GM23338 (cell line): ENCODE measurements at regions not wholly inside any gene's neighbourhood (a gene's known extent, or its start where the extent isn't known, plus 50 kb on each side); places are given as distances from the start of the nearest gene placed in this dataset.

Experiments
- ATAC-seq: fragments of 200-7000 bp; cut with Tn5 transposase; 3 replicates; pipeline ENCODE4 v1.9.1; 2020
- DNase-seq: peaks from one replicate; pipeline ENCODE4 v3.0.0-alpha.2; 2015; ENCODE audit warnings: low spot score
- H2AFZ ChIP-seq: fragments of 200-600 bp; sonication (generic); 2 replicates; pipeline ENCODE4 v1.8.0; 2016; ENCODE audit warnings: antibody characterized with exemption, mild to moderate bottlenecking, moderate library complexity
- H3F3A ChIP-seq: fragments of 200-600 bp; sonication (generic); replicated peaks from 2 replicates; pipeline ENCODE4 v1.8.0; 2017; ENCODE audit warnings: antibody characterized with exemption, mixed run types, low read depth
- H3K27ac ChIP-seq: fragments of 200-600 bp; sonication (generic); 2 replicates; pipeline ENCODE4 v1.6.1; 2016; ENCODE audit warnings: low read depth
- H3K27me3 ChIP-seq: fragments of 200-600 bp; sonication (generic); 2 replicates; pipeline ENCODE4 v1.8.0; 2016; ENCODE audit warnings: mild to moderate bottlenecking, mixed run types, moderate library complexity; ENCODE audit not compliant: insufficient read depth
- H3K36me3 ChIP-seq: fragments of 200-600 bp; sonication (generic); 2 replicates; pipeline ENCODE4 v1.8.0; 2016; ENCODE audit warnings: mild to moderate bottlenecking; ENCODE audit not compliant: insufficient read depth
- H3K4me1 ChIP-seq: fragments of 200-600 bp; sonication (generic); 2 replicates; pipeline ENCODE4 v1.8.0; 2016; ENCODE audit warnings: mild to moderate bottlenecking, moderate library complexity; ENCODE audit not compliant: insufficient read depth
- H3K4me2 ChIP-seq: fragments of 200-600 bp; sonication (generic); 2 replicates; pipeline ENCODE4 v1.7.1; 2017; ENCODE audit warnings: mixed run types
- H3K4me3 ChIP-seq: fragments of 200-600 bp; sonication (generic); 2 replicates; pipeline ENCODE4 v1.6.1; 2016; ENCODE audit warnings: mixed run types
- H3K79me2 ChIP-seq: fragments of 200-600 bp; sonication (generic); replicated peaks from 2 replicates; pipeline ENCODE4 v1.8.0; 2017; ENCODE audit warnings: mild to moderate bottlenecking; ENCODE audit not compliant: insufficient read depth
- H3K9me2 ChIP-seq: fragments of 200-600 bp; sonication (generic); 2 replicates; pipeline ENCODE4 v1.8.0; 2017; ENCODE audit not compliant: insufficient read depth
- H4K20me1 ChIP-seq: fragments of 200-600 bp; sonication (generic); replicated peaks from 2 replicates; pipeline ENCODE4 v1.8.0; 2017; ENCODE audit warnings: mild to moderate bottlenecking; ENCODE audit not compliant: insufficient read depth
- H3K27ac Mint-ChIP-seq: 2 replicates; pipeline ENCODE4 v1.8.0; 2020; ENCODE audit warnings: inconsistent platforms, mild to moderate bottlenecking, moderate library complexity, mixed read lengths
- H3K27me3 Mint-ChIP-seq: 3 replicates; pipeline ENCODE4 v1.8.0; 2022; ENCODE audit warnings: low read depth, mild to moderate bottlenecking, moderate library complexity, mixed read lengths, inconsistent platforms; ENCODE audit not compliant: insufficient read depth, poor library complexity
- H3K36me3 Mint-ChIP-seq: 3 replicates; pipeline ENCODE4 v1.8.0; 2021; ENCODE audit warnings: low read depth, mild to moderate bottlenecking, inconsistent platforms, moderate library complexity, mixed read lengths
- H3K4me1 Mint-ChIP-seq: 3 replicates; pipeline ENCODE4 v1.8.0; 2020; ENCODE audit warnings: mild to moderate bottlenecking, inconsistent platforms, mixed read lengths
- H3K4me3 Mint-ChIP-seq: 3 replicates; pipeline ENCODE4 v1.8.0; 2021; ENCODE audit warnings: moderate library complexity, mild to moderate bottlenecking, inconsistent platforms, mixed read lengths
- H3K9me3 Mint-ChIP-seq: 3 replicates; pipeline ENCODE4 v1.8.0; 2020; ENCODE audit warnings: moderate library complexity, mild to moderate bottlenecking, inconsistent platforms, mixed read lengths
- CREB1 ChIP-seq: fragments of 250-450 bp; sonication (Bioruptor Pico); IDR thresholded peaks from 2 replicates; pipeline ENCODE4 v1.5.0; 2020; ENCODE audit warnings: low read depth, mild to moderate bottlenecking, moderate library complexity
- CTCF ChIP-seq, 2 experiments: fragments of 200-600 bp in 1 of 2; sonication (generic) in 1 of 2; conservative IDR thresholded peaks; 2 replicates each; pipeline versions ENCODE4 v1.5.1 to v1.6.1; 2016 to 2017; ENCODE audit warnings: antibody characterized with exemption in 2 of 2, low read depth in 2 of 2, mild to moderate bottlenecking in 2 of 2, moderate library complexity in 1 of 2
- ETS1 ChIP-seq: IDR thresholded peaks from 2 replicates; pipeline ENCODE4 v1.6.1; 2016; ENCODE audit warnings: antibody characterized with exemption
- EZH2 ChIP-seq: fragments of 200-600 bp; sonication (generic); IDR thresholded peaks from one replicate; pipeline ENCODE4 v1.8.0; 2017; ENCODE audit warnings: antibody characterized with exemption, mild to moderate bottlenecking, low read depth; ENCODE audit not compliant: unreplicated experiment
- EZH2phosphoT487 ChIP-seq: fragments of 200-600 bp; sonication (generic); IDR thresholded peaks from one replicate; pipeline ENCODE4 v1.8.1; 2018; ENCODE audit warnings: antibody characterized with exemption; ENCODE audit not compliant: unreplicated experiment
- NANOG ChIP-seq: IDR thresholded peaks from 2 replicates; pipeline ENCODE4 v1.6.1; 2016; ENCODE audit warnings: antibody characterized with exemption, borderline replicate concordance
- POLR2AphosphoS5 ChIP-seq: IDR thresholded peaks from 2 replicates; pipeline ENCODE4 v1.6.1; 2016; ENCODE audit warnings: antibody characterized with exemption, low read depth
- REST ChIP-seq: IDR thresholded peaks from one replicate; pipeline ENCODE4 v1.6.1; 2018; ENCODE audit warnings: antibody characterized with exemption; ENCODE audit not compliant: unreplicated experiment
- STAT1 ChIP-seq: IDR thresholded peaks from one replicate; pipeline ENCODE4 v1.6.1; 2016; ENCODE audit warnings: antibody characterized with exemption; ENCODE audit not compliant: unreplicated experiment
- ZNF331 ChIP-seq: fragments of 250-450 bp; sonication (Bioruptor Pico); IDR thresholded peaks from 2 replicates; pipeline ENCODE4 v1.5.0; 2020; ENCODE audit warnings: low read depth, mild to moderate bottlenecking, moderate library complexity
- ZNF462 ChIP-seq: fragments of 250-450 bp; sonication (Bioruptor Pico); IDR thresholded peaks from 2 replicates; pipeline ENCODE4 v1.5.0; 2020; ENCODE audit warnings: mild to moderate bottlenecking, moderate library complexity

- no peak for TF ChIP-seq ZNF462 (CRISPR knock-in tag)
- TF ChIP-seq CREB1: no peak
- no peak for TF ChIP-seq ETS1
- TF ChIP-seq STAT1: no peak
- TF ChIP-seq NANOG: no peak
- no peak for TF ChIP-seq ZNF331
These were observed 95.6 kb upstream of the ARHGAP20 start (continued) for GRCh38 chr11:110807801-110808200.

GRCh38 chr11:110805756-110806155 lies 93.5 kb upstream of the ARHGAP20 start:
- Histone ChIP-seq H4K20me1 (no peaks in the 10 kb centered on the region), H3K79me2 (no peaks in the 10 kb centered on the region), H3K4me3 (no peak overlapping the region), H3F3A (no peaks in the 10 kb centered on the region), H3K4me2 (no peak overlapping the region), H3K9me2 (no peaks in the 10 kb centered on the region), H3K36me3 (no peaks in the 10 kb centered on the region), H3K27me3 (no peaks in the 10 kb centered on the region), H3K4me1 (no peaks in the 10 kb centered on the region), H3K27ac (no peak overlapping the region), H2AFZ (no peak overlapping the region)
- Mint-ChIP-seq H3K9me3 (no peaks in the 10 kb centered on the region), H3K27me3 (peaks cover 2% of the 10 kb centered on the region), H3K36me3 (no peaks in the 10 kb centered on the region), H3K4me3 (no peak overlapping the region), H3K4me1 (no peaks in the 10 kb centered on the region), H3K27ac (no peak overlapping the region)
- no peak for DNase-seq
- no peak for ATAC-seq
- TF ChIP-seq ETS1 (no peak), STAT1 (no peak), EZH2 (no peak), CTCF (conservative IDR thresholded peaks at IDR 0.05; ENCODE audit: low read depth in 2 of 2) (no peak), NANOG (no peak), EZH2phosphoT487 (no peak), ZNF331 (no peak), POLR2AphosphoS5 (no peak), REST (no peak)
